DND-41 (cell line): ENCODE measurements at regions not wholly inside any gene's neighbourhood (a gene's known extent, or its start where the extent isn't known, plus 50 kb on each side); places are given as distances from the start of the nearest gene placed in this dataset.

Experiments used
- ATAC-seq: fragments of 200-7000 bp; cut with Tn5 transposase; 3 replicates; pipeline ENCODE4 v1.9.1; 2021; ENCODE audit warnings: low read depth; ENCODE audit not compliant: insufficient read depth
- DNase-seq: peaks from one replicate; pipeline ENCODE4 v3.0.0-alpha.2; 2020
- H2AFZ ChIP-seq: 2 replicates; pipeline ENCODE4 v1.6.0; 2012; ENCODE audit warnings: low read depth, low read length
- H3K27ac ChIP-seq: 2 replicates; pipeline ENCODE4 v1.5.1; 2012; ENCODE audit warnings: low read length, inconsistent platforms
- H3K27me3 ChIP-seq: fragments of 200-600 bp; sonication (generic); 2 replicates; pipeline ENCODE4 v1.6.0; 2012; ENCODE audit warnings: low read length, mild to moderate bottlenecking, inconsistent platforms; ENCODE audit not compliant: insufficient read depth, poor library complexity
- H3K36me3 ChIP-seq: 2 replicates; pipeline ENCODE4 v1.5.1; 2012; ENCODE audit warnings: low read length, inconsistent platforms; ENCODE audit not compliant: insufficient read depth
- H3K4me1 ChIP-seq: 2 replicates; pipeline ENCODE4 v1.5.1; 2012; ENCODE audit warnings: mild to moderate bottlenecking, low read length; ENCODE audit not compliant: insufficient read depth
- H3K4me2 ChIP-seq: 2 replicates; pipeline ENCODE4 v1.6.0; 2012; ENCODE audit warnings: mild to moderate bottlenecking, moderate library complexity, low read length, inconsistent platforms; ENCODE audit not compliant: insufficient read depth
- H3K4me3 ChIP-seq, 2 experiments: fragments of 200-600 bp in 1 of 2; shearing (Covaris generic) in 1 of 2; 2 replicates each; pipeline ENCODE4 v1.5.1; 2012 to 2016; ENCODE audit warnings: inconsistent platforms in 2 of 2, low read length in 2 of 2, mild to moderate bottlenecking in 2 of 2, low read depth in 1 of 2, moderate library complexity in 1 of 2
- H3K79me2 ChIP-seq: 2 replicates; pipeline ENCODE4 v1.6.0; 2012; ENCODE audit warnings: low read length, inconsistent platforms; ENCODE audit not compliant: insufficient read depth
- H3K9ac ChIP-seq: 2 replicates; pipeline ENCODE4 v1.6.0; 2012; ENCODE audit warnings: low read depth, mild to moderate bottlenecking, inconsistent platforms, low read length, moderate library complexity
- H3K9me3 ChIP-seq: 2 replicates; pipeline ENCODE4 v1.5.1; 2012; ENCODE audit warnings: low read length, moderate library complexity, mild to moderate bottlenecking, inconsistent platforms; ENCODE audit not compliant: insufficient read depth, severe bottlenecking
- H4K20me1 ChIP-seq: 2 replicates; pipeline ENCODE4 v1.6.0; 2012; ENCODE audit warnings: low read length; ENCODE audit not compliant: insufficient read depth
- EZH2 ChIP-seq: IDR thresholded peaks from 3 replicates; pipeline ENCODE4 v1.6.1; 2012; ENCODE audit warnings: borderline replicate concordance, low read depth, mild to moderate bottlenecking, moderate library complexity, low read length, inconsistent platforms; ENCODE audit not compliant: severe bottlenecking
- TF ChIP-seq, protein P1 (sequence below): IDR thresholded peaks from 2 replicates; pipeline ENCODE4 v1.5.1; 2012; ENCODE audit warnings: borderline replicate concordance, low read length, moderate library complexity, mild to moderate bottlenecking; ENCODE audit not compliant: poor library complexity, severe bottlenecking; ENCODE audit errors: extremely low read depth

DNA sequence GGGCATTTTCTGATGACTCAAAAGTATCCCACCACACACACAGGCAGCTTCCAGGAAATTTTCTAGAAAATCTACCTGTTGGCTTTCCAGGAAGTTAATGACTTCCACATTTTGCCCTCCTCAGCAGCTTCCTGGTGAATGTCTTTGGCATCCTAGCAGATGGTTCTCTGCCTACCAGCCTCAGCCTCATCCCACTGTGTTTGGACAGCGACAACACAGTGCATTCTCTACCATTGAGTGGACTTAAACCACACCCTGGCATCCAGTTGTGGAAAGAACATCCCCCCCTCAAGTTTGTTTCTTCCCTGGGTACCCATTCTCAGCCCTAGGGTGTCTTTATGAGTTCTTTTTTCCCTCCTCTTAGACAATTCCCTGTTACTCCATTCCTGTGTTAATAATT lies 50.8 kb upstream of the GADL1 start:
- Histone ChIP-seq H3K9me3 (no peaks in the 10 kb centered on the region), H3K4me1 (peaks cover 9% of the 10 kb centered on the region; the same call in 1 of the 2 replicates), H4K20me1 (no peaks in the 10 kb centered on the region), H3K4me2 (no peak overlapping the region), H3K36me3 (no peaks in the 10 kb centered on the region), H3K9ac (no peak overlapping the region), H3K27me3 (no peaks in the 10 kb centered on the region), H3K4me3 (no peak overlapping the region), H2AFZ (no peak overlapping the region), H3K27ac (no peak overlapping the region), H3K79me2 (no peaks in the 10 kb centered on the region)
- DNase-seq: no peak
- no peak for ATAC-seq
- TF ChIP-seq, protein P1, sequence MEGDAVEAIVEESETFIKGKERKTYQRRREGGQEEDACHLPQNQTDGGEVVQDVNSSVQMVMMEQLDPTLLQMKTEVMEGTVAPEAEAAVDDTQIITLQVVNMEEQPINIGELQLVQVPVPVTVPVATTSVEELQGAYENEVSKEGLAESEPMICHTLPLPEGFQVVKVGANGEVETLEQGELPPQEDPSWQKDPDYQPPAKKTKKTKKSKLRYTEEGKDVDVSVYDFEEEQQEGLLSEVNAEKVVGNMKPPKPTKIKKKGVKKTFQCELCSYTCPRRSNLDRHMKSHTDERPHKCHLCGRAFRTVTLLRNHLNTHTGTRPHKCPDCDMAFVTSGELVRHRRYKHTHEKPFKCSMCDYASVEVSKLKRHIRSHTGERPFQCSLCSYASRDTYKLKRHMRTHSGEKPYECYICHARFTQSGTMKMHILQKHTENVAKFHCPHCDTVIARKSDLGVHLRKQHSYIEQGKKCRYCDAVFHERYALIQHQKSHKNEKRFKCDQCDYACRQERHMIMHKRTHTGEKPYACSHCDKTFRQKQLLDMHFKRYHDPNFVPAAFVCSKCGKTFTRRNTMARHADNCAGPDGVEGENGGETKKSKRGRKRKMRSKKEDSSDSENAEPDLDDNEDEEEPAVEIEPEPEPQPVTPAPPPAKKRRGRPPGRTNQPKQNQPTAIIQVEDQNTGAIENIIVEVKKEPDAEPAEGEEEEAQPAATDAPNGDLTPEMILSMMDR: no peak
- TF ChIP-seq EZH2: no peak

DNA sequence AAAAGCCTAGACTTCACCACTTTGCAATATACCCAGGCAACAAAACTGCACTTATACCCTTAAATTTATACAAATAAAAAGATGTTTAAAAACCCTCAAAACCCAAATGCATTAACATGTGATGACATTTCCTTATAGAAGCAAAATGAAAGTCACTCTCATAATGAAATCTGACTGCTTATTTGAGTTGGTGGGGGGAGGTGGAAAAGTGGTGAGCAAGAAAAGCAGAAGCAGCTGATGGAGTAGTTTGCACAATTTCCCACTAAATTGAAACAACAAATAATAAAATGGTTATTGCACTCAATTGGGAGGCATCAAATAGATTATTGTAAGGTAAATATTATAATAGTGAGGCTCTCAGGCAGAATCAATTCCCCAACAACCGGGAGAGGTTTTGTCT lies 54.0 kb upstream of the GADL1 start:
- no peak overlapping the region for H2AFZ ChIP-seq
- H3K79me2 ChIP-seq: no peaks in the 10 kb centered on the region
- no peaks in the 10 kb centered on the region for H3K36me3 ChIP-seq
- TF ChIP-seq, protein P1: no peak
- no peak for TF ChIP-seq EZH2
- ATAC-seq (no peak), DNase-seq (no peak)
- H3K9me3 ChIP-seq: no peaks in the 10 kb centered on the region
- no peak overlapping the region for H3K9ac ChIP-seq
- no peaks in the 10 kb centered on the region for H3K27me3 ChIP-seq
- no peak overlapping the region for H3K4me3 ChIP-seq
- H3K27ac ChIP-seq: no peak overlapping the region
- H3K4me1 ChIP-seq: no peaks in the 10 kb centered on the region
- no peaks in the 10 kb centered on the region for H4K20me1 ChIP-seq
- H3K4me2 ChIP-seq: no peak overlapping the region

DNA sequence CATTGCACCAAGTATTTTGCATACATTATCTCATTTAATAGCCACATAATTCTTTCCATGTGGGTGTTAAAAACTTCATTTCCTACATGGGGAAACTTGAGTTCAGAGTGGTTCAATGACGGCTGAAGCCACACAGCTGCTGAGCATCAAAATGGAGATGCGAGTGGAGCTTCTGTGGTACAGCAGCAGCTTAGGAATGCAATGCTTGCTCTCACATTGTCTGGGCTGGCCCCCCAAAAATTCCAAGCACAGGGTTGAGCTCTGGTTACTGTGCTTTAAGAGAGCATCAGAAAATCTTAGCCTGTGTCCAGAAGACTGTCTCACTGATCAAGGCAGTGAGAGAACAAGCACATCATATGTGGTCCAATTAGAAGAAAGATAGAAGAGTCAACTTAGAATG lies 57.4 kb upstream of the GADL1 start:
- ATAC-seq (no peak), DNase-seq (no peak)
- Histone ChIP-seq H3K4me1 (no peaks in the 10 kb centered on the region), H2AFZ (no peak overlapping the region), H3K79me2 (no peaks in the 10 kb centered on the region), H4K20me1 (no peaks in the 10 kb centered on the region), H3K27me3 (no peaks in the 10 kb centered on the region), H3K27ac (no peak overlapping the region), H3K36me3 (no peaks in the 10 kb centered on the region), H3K4me3 (no peak overlapping the region), H3K4me2 (no peak overlapping the region), H3K9ac (no peak overlapping the region), H3K9me3 (no peaks in the 10 kb centered on the region)
- TF ChIP-seq, protein P1: no peak
- no peak for TF ChIP-seq EZH2

DNA sequence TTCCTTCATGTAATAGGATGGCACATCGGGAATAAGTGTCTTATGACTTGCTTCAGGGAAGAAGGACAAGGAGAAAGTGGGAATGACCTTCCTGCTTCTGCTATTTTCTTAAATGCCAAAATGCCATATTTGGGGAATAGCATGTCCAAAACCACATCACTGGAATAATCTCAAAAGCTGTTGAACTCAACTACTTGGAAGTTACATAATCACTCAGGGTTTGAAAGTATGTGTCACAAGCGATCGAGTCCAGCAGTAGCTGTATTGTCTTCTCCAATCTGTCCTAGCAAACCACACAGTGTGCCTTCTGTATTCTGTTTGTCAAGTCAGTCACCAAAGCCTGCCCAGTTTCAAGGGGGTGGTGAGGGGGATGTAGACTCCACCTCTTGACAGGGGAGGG lies 58.3 kb upstream of the GADL1 start:
- Histone ChIP-seq H3K4me3 (no peak overlapping the region), H3K27me3 (no peaks in the 10 kb centered on the region), H3K9ac (no peak overlapping the region), H3K27ac (no peak overlapping the region), H3K4me1 (no peaks in the 10 kb centered on the region), H2AFZ (no peak overlapping the region), H4K20me1 (no peaks in the 10 kb centered on the region), H3K4me2 (no peak overlapping the region), H3K79me2 (no peaks in the 10 kb centered on the region), H3K36me3 (no peaks in the 10 kb centered on the region), H3K9me3 (peaks cover 3% of the 10 kb centered on the region)
- DNase-seq: no peak
- TF ChIP-seq EZH2: no peak
- TF ChIP-seq, protein P1: no peak
- ATAC-seq: no peak
